Upper lobe of left lung (tissue), 6 donors: ENCODE measurements at regions not wholly inside any gene's neighbourhood (a gene's known extent, or its start where the extent isn't known, plus 50 kb on each side); places are given as distances from the start of the nearest gene placed in this dataset.

Experiments
- ATAC-seq, 2 donors: fragments of 200-7000 bp; cut with Tn5 transposase; one replicate each; pipeline ENCODE4 v1.9.1; 2022; ENCODE audit warnings: mild to moderate bottlenecking in 2 of 2, moderate library complexity in 2 of 2; ENCODE audit not compliant: low FRiP score in 2 of 2
- DNase-seq, 2 donors: peaks; one replicate each; pipeline ENCODE4 v3.0.0-alpha.2; 2019 to 2020
- H3K27ac ChIP-seq, 4 donors: fragments of 200-600 bp; sonication (generic); one replicate each; pipeline ENCODE4 v1.5.1; 2016 to 2019
- H3K27me3 ChIP-seq, 4 donors: fragments of 200-600 bp; sonication (generic); one replicate each; pipeline ENCODE4 v1.5.1; 2017 to 2019
- H3K36me3 ChIP-seq, 4 donors: fragments of 200-600 bp; sonication (generic); one replicate each; pipeline ENCODE4 v1.5.1; 2016 to 2019
- H3K4me1 ChIP-seq, 4 donors: fragments of 200-600 bp; sonication (generic); one replicate each; pipeline ENCODE4 v1.5.1; 2018 to 2019
- H3K4me3 ChIP-seq, 4 donors: fragments of 200-600 bp; sonication (generic); one replicate each; pipeline ENCODE4 v1.5.1; 2017 to 2019; ENCODE audit warnings: mild to moderate bottlenecking in 2 of 4, moderate library complexity in 1 of 4
- H3K9me3 ChIP-seq, 4 donors: fragments of 200-600 bp; sonication (generic); one replicate each; pipeline ENCODE4 v1.5.1; 2018 to 2019
- EP300 ChIP-seq, 4 donors: sonication (generic); formaldehyde crosslinking; IDR thresholded peaks; one replicate each; pipeline ENCODE4 v1.5.1; 2017; ENCODE audit warnings: antibody characterized with exemption in 4 of 4, control low read depth in 2 of 4
- POLR2A ChIP-seq, 4 donors: fragments of 450-650 bp; IDR thresholded peaks; one replicate each; pipeline ENCODE4 v1.5.1; 2016 to 2017; ENCODE audit warnings: antibody characterized with exemption in 4 of 4, mild to moderate bottlenecking in 2 of 4
- POLR2AphosphoS5 ChIP-seq, 2 donors: sonication (generic); formaldehyde crosslinking; IDR thresholded peaks; one replicate each; pipeline ENCODE4 v1.5.1; 2017; ENCODE audit warnings: antibody characterized with exemption in 2 of 2
- WGBS, 2 donors: methylation state at CpG; one replicate each; pipeline ENCODE4 v1.1.5; 2017 to 2018; 5-methylcytosine and 5-hydroxymethylcytosine counted together
- TF ChIP-seq, protein P1 (sequence below), 6 experiments: fragments of 450-650 bp in 4 of 6; fragments of 200-600 bp in 2 of 6; sonication (generic) in 2 of 6; IDR thresholded peaks; one replicate each; pipeline ENCODE4 v1.5.1; 2016 to 2019; ENCODE audit warnings: antibody characterized with exemption in 6 of 6
- donor health status: DM: no; HTN: no; CAD: no; lungs with moderate emphysema.
- donor health status: DM: no; HTN: yes; CAD: no; lungs with severe emphysema.

DNA sequence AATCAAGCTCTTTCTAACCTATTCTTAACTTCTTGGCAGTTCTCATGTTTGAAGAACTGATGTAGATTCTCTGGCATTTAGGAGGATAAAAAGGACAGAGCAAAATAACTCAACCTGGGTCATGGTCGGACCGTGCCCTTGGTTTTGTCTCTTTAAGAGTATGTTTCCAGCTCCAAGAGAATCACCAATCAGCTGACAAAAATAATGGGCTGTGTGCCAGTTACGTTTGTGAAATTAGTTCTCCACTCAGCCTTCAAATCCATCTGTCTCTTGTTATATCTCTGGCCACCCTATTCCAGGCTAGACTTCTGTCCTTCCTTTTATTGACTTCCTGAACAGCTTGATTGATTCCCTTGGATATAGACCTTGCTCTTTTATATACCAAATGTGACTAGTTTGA is 225.7 kb downstream of the EPHA4 start:
- Histone ChIP-seq H3K36me3 (no peaks in the 10 kb centered on the region), H3K27ac (no peak overlapping the region), H3K4me1 (peaks cover 0 to 5% (median 2%) of the 10 kb centered on the region in 4 donors), H3K4me3 (no peak overlapping the region), H3K9me3 (no peaks in the 10 kb centered on the region), H3K27me3 (no peaks in the 10 kb centered on the region)
- DNase-seq (no peak), ATAC-seq (no peak)
- no peak for TF ChIP-seq EP300 (IDR thresholded peaks at IDR 0.05)
- TF ChIP-seq, protein P1, sequence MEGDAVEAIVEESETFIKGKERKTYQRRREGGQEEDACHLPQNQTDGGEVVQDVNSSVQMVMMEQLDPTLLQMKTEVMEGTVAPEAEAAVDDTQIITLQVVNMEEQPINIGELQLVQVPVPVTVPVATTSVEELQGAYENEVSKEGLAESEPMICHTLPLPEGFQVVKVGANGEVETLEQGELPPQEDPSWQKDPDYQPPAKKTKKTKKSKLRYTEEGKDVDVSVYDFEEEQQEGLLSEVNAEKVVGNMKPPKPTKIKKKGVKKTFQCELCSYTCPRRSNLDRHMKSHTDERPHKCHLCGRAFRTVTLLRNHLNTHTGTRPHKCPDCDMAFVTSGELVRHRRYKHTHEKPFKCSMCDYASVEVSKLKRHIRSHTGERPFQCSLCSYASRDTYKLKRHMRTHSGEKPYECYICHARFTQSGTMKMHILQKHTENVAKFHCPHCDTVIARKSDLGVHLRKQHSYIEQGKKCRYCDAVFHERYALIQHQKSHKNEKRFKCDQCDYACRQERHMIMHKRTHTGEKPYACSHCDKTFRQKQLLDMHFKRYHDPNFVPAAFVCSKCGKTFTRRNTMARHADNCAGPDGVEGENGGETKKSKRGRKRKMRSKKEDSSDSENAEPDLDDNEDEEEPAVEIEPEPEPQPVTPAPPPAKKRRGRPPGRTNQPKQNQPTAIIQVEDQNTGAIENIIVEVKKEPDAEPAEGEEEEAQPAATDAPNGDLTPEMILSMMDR (IDR thresholded peaks at IDR 0.05), result no peak
- no peak for TF ChIP-seq POLR2AphosphoS5 (IDR thresholded peaks at IDR 0.05)
- TF ChIP-seq POLR2A (IDR thresholded peaks at IDR 0.05), result no peak
- WGBS, 2 donors, result 60 to 66% methylated on average over 3 of the region's 3 CpGs

DNA sequence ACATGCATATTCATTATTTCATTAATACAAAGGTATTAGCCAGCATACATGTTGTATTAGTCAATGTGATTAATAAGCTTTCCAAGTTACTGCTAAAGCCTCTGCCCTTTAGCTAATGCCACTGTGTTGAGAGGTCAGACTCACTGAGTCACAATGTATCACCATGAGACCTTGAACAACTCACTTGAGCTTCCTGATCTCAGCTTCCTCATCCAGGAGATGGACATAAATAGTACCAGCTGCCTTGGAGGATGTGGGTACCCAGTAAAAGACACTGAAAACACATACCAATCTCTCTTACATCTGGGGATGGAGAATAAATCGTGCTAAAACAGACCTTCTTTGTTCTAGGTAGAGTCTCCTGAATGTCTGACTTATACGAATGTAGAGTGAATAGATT is 224.6 kb downstream of the EPHA4 start:
- WGBS, 2 donors, result 91 to 97% methylated on average over 2 of the region's 2 CpGs
- Histone ChIP-seq H3K36me3 (no peaks in the 10 kb centered on the region), H3K4me3 (no peak overlapping the region), H3K9me3 (no peaks in the 10 kb centered on the region), H3K4me1 (peaks cover 0 to 5% (median 2%) of the 10 kb centered on the region in 4 donors), H3K27me3 (no peaks in the 10 kb centered on the region), H3K27ac (no peak overlapping the region)
- DNase-seq (no peak), ATAC-seq (no peak)
- TF ChIP-seq, protein P1 (IDR thresholded peaks at IDR 0.05), result no peak
- TF ChIP-seq POLR2A (IDR thresholded peaks at IDR 0.05) (no peak), EP300 (IDR thresholded peaks at IDR 0.05) (no peak), POLR2AphosphoS5 (IDR thresholded peaks at IDR 0.05) (no peak)

DNA sequence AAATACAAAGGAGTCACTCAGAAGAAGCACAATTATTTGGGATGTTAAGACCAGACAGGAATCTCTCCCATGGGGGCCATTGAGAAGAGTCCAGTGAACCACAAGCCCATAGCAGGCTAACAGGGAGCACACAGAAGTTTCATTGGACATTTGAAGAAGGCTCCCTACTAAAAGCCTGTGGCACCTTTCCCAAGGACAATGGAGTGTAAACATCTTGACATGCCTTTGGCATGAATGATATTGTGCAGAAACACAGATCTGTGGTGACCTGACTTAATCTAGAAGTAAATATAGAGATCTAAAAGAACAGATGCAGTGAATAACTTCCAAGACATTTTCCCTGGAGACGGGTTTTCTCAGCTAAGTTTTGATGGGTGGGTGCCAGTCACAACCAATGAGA is 221.5 kb downstream of the EPHA4 start:
- Histone ChIP-seq H3K4me1 (peaks cover 0 to 5% (median 2%) of the 10 kb centered on the region in 4 donors), H3K4me3 (no peak overlapping the region), H3K9me3 (no peaks in the 10 kb centered on the region), H3K36me3 (no peaks in the 10 kb centered on the region), H3K27ac (no peak overlapping the region), H3K27me3 (no peaks in the 10 kb centered on the region)
- 35 to 44% methylated on average over 1 of the region's 1 CpG for WGBS, 2 donors
- TF ChIP-seq, protein P1 (IDR thresholded peaks at IDR 0.05), result no peak
- TF ChIP-seq EP300 (IDR thresholded peaks at IDR 0.05) (no peak), POLR2AphosphoS5 (IDR thresholded peaks at IDR 0.05) (no peak), POLR2A (IDR thresholded peaks at IDR 0.05) (no peak)
- ATAC-seq, result peak in 1 of 2 donors; percentile 57
- no peak for DNase-seq

DNA sequence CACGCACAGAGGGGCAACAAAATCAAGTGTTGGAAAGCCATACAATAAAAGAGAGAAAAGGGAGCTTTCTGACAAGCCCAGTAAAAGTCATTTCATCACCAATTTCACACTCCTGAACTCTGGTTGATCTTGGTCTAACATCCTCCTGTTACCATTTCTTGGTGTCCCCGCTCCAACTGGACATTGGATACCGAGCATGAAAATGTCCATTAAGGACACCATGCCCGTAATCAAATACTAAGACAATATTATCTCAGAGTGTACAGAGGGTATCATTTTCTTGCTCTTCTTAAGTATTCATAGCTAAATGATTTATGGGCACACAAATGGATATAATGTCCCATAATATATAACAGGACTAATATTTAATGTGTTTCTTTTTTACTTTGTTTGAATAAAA is 218.9 kb downstream of the EPHA4 start:
- Histone ChIP-seq H3K9me3 (no peaks in the 10 kb centered on the region), H3K4me3 (no peak overlapping the region), H3K27me3 (no peaks in the 10 kb centered on the region), H3K4me1 (peaks cover 0 to 5% (median 2%) of the 10 kb centered on the region in 4 donors), H3K27ac (no peak overlapping the region), H3K36me3 (no peaks in the 10 kb centered on the region)
- DNase-seq (no peak), ATAC-seq (no peak)
- no peak for TF ChIP-seq POLR2AphosphoS5 (IDR thresholded peaks at IDR 0.05)
- no peak for TF ChIP-seq EP300 (IDR thresholded peaks at IDR 0.05)
- no peak for TF ChIP-seq POLR2A (IDR thresholded peaks at IDR 0.05)
- TF ChIP-seq, protein P1 (IDR thresholded peaks at IDR 0.05), result no peak
- 75 to 95% methylated on average over 4 of the region's 4 CpGs for whole genome bisulfite sequencing, 2 donors

DNA sequence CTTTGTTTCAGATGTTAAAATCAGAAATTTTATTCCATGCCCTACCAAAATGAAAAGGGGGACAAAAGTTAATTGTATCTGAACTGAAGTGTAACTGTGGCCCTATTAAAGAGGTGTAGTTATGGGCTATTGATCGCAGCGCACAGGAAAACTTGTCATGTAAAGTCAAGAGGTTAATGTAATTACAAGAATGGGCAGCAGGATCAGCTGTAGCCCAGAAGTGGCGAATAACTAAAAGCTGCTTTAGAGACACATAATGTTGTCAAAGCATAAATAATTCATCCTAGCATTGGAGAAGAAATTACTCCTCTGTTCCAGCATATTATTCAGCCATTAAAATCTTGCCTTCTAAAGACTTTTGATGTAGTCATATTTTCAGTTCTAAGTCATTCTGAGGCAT is 211.8 kb downstream of the EPHA4 start:
- Histone ChIP-seq H3K27ac (no peak overlapping the region), H3K4me3 (no peak overlapping the region), H3K27me3 (no peaks in the 10 kb centered on the region), H3K9me3 (no peaks in the 10 kb centered on the region), H3K36me3 (no peaks in the 10 kb centered on the region), H3K4me1 (no peaks in the 10 kb centered on the region)
- DNase-seq, result no peak
- TF ChIP-seq, protein P1 (IDR thresholded peaks at IDR 0.05), result no peak
- no peak for TF ChIP-seq EP300 (IDR thresholded peaks at IDR 0.05)
- no peak for TF ChIP-seq POLR2AphosphoS5 (IDR thresholded peaks at IDR 0.05)
- TF ChIP-seq POLR2A (IDR thresholded peaks at IDR 0.05), result no peak
- whole genome bisulfite sequencing, 2 donors, result 97 to 100% methylated on average over 3 of the region's 3 CpGs
- ATAC-seq, result no peak
